Inferior parietal cortex (tissue), 1 donor: ENCODE measurements at regions not wholly inside any gene's neighbourhood (a gene's known extent, or its start where the extent isn't known, plus 50 kb on each side); places are given as distances from the start of the nearest gene placed in this dataset.
A peak's percentile ranks its signal among the peaks of the same experiment; 100 is the strongest.
"Not testable (repeated sequence)": the region's sequence is repeated elsewhere in the genome, so short reads cannot be mapped to it uniquely, and the experiment has no call there.

ENCODE experiments used
- DNase-seq: peaks from one replicate; pipeline ENCODE4 v3.0.0-alpha.2; 2016; ENCODE audit errors: extremely low spot score

DNA sequence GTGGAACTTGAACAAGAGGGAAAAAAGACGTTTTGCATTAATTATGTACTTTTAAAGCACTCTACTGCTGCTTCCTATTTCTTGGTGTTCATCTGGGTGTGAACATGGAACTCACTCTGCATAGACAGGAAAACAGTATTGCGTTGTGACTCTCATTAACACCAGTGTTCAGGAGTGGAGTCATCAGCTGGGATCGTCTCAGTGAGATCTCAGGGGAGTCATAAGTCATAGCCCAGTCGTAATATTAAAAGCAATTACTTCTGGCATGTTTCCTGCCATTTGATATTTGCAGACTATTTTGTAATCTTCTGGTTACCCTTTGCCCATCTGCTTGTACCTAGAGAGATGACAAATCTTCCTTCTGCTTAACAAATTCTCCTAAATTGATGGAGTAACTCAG, 462.0 kb upstream of the ATP11B start:
- DNase-seq = no peak

DNA sequence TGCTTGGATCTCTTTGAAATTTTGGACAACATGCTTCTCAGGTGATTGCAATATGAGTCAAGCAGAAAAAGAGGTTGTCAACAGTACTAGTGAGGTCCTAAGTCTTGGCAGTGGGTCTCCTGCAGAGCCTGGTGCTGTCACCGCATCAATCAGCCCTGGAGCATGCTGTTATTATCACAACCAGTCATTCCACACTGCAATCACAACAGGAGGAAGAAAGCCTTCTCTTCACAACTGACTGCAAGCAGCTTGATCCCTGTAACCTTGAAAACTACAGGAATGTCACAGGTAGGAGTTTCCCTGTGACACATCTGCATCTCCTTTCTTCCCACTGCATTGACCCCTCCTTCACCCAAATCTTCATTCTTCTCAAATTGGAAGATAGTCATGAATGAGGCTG, 451.1 kb upstream of the ATP11B start:
- no peak for DNase-seq

DNA sequence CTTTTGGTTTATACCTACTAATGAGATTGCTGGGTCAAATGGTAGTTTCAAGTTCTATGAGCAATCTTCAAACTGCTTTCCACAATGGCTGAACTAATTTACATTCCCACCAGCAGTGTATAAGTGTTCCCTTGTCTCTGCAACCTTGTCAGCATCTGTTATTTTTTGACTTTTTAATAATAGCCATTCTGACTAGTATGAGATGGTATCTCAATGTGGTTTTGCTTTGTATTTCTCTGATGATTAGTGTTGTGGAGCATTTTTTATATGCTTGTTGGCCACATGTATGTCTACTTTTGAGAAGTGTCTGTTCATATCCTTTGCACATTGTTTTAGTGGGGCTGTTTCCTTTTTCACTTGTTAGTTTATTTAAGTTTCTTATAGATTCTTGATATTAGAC, 449.3 kb upstream of the ATP11B start:
- not testable (repeated sequence) for DNase-seq

DNA sequence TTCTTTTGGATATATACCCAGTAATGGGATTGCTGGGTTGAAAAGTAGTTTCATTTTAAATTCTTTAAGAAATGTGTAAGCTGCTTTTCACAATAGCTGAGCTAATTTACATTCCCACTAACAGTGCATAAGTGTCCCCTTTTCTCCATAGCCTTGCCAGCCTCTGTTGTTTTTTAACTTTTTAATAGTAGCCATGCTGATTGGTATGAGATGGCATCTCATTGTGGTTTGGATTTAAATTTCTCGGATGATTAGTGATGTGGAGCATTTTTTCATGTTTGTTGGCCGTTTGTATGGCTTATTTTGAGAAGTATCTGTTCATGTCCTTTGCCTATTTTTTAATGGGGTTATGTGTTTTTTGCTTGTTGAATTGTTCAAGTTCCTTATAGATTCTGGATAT, 444.3 kb upstream of the ATP11B start:
- DNase-seq = no peak

DNA sequence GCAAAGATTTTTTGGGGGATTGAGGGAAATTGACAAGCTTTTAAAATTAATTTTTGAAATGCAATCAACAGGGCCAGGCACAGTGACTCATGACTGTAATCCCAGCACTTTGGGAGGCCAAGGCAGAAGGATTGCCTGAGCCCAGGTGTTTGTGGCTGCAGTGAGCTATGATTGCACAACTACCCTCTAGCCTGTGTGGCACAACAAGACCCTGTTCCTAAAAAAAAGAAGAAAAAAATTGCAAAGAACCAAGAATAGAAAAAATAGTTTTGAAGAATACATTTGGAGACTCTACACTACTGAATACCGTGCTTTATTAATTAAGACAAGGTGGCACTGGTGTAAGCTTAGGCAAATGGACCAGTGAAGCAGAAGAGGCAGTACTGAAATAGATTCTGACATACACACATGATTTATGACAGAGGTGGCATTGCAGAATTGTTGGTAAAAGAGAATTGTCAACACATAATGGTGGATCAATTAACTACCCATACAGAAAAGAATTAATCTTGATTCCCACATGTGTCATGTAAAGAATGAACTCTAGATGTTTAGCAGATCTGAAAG, 443.3 kb upstream of the ATP11B start:
- DNase-seq = no peak

DNA sequence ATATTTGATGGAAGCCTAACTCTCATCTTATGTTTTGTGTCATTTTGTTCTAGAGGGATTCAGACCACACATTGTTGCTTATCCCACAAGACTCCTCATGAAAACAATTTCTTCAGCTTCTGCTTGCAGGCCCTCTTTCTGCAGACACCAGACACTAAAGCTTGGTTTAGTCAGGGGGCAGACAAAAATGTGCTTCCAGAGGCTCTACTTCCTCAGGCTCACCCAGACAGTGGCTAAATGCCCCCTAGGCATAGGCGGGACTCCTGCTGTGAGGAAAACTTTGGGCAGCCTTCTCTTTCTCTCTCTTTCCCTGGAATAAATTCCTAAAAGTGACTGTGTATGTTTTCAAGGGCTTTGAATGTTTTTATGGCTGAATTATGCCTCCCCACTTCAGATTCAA, 435.4 kb upstream of the ATP11B start:
- no peak for DNase-seq

DNA sequence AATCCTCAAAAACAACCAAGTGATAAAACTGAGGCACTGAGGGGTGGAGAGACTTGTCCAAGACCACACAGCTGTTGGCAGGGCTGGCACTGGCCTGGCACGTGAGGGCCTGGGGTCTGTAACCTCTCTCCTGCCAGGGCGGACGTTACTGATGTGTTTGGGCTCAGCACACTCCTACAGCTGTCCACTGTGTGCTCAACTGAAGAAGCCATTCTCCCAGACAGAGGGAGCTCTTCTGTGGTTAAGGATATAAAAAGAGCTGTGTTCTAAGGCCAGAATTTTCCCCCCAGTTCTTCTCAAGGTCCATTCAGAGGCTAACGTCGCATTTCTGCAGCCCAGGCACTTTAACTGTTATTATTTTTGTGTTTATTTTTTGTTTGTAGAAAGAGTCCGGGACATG, 429.0 kb upstream of the ATP11B start:
- DNase-seq = peak; percentile 66

DNA sequence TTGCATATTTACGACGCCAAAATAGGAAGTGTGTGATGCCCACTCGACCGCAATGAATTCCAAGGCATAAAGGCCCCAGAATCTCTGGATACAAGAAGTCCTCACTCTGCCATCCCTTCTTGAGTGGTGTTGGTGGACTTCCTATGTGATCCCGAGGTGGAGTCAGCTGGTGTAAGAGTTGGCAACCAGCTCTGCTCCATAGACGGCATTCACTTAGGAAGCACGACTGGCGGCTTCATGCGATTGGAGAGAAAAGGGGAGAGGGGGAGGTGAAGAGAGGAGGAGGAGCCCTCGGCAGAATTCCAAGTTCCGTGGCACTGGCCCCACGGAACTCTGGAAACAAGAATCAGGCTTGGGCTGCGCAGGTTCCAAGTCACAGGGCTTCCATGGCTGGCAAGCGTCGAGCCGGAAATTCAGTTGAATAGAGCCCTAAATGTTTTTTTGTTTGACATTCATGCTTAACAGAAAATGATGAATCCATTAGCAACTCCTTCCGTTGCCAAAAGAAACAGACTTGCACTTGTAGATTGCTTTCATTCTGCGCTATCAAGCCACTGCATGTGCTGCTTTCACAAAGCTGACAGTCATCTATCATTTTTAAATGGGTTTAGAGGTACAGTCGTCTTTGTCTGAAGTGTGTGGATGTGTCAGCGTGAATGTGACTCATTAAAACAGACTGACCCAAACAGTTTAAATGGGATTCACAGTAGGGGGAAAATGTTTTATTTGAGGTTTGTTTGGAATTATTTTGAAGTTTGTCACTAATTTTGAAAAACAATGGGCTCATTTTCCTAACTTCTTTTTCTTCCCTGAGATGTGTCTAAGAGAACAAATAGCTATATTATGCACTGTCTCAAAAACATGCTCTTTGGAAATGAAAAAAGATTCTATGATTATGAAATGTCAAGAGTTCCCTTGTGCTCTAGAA, 428.3 kb upstream of the ATP11B start:
- DNase-seq = peak; percentile 77

DNA sequence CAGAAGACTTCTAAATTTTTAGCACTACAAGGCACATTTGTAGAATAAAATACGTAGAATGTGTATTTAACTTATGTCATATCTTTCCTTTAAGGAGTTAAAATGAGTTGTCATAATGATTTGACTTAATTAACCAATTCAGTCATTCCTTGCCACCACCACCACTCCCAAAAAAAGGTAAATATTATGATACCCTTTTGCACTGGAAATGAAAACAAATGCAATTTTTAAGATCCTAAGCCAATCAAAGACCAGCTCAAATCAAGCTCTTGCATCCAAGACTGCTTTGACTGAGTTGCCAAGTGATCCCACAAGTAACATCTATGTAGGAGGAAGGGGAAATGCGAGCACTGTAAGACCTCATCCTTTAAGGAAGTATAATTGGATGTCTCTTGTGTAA, 426.6 kb upstream of the ATP11B start:
- no peak for DNase-seq

DNA sequence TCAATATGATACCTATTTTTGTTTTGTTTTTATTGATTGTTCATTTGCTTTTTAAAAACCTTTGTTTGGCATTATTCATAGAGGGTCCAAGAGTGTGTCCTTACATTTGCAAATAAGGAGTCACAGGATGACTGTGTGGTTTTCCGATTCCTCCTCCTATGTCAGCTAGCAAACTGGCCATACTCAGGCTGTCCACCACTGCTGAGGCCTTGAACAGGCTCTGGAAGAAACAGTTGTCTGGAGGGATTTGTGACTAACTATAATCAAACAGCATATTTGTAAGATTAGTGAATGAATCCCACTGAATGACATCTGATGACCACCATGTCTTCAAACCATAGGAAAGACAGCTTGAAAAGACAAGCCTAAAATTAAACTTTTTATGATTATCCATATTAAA, 423.4 kb upstream of the ATP11B start:
- no peak for DNase-seq

DNA sequence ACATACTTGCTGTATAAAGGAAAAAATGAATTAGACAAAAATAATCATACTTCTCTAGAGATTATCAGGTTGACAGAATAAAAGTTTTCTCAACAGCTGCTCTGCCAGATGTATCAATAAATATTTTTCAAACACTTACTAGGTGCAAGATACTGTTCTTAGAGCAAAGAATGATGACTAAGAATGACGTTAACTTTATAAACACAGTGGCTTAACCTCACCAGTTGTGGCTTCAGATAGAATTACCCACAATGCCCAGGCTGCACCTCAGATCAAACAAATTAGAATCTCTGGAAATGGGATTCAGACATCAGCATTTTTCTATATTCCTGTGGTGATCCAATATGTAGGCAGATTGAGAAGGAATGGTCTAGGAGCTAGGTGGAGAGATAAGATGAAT, 422.4 kb upstream of the ATP11B start:
- no peak for DNase-seq

DNA sequence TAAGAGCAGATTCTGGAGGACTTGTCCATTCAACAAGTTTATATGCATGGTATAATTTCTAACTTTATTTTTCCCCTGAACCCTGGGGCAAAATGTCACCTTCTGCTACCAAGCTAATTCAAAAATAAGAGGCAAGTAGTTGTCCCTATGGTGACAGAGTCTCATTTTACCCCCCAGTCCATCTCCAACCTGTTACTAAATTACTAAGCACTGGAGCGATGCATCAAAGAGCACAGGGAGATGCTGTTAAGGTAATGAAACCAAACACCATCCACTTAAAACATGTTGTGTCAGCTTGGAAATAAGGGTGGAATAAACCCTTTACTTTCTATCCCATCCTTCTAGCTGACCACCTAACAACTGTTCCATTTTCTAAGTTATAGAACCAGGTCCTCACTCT, 417.4 kb upstream of the ATP11B start:
- no peak for DNase-seq

DNA sequence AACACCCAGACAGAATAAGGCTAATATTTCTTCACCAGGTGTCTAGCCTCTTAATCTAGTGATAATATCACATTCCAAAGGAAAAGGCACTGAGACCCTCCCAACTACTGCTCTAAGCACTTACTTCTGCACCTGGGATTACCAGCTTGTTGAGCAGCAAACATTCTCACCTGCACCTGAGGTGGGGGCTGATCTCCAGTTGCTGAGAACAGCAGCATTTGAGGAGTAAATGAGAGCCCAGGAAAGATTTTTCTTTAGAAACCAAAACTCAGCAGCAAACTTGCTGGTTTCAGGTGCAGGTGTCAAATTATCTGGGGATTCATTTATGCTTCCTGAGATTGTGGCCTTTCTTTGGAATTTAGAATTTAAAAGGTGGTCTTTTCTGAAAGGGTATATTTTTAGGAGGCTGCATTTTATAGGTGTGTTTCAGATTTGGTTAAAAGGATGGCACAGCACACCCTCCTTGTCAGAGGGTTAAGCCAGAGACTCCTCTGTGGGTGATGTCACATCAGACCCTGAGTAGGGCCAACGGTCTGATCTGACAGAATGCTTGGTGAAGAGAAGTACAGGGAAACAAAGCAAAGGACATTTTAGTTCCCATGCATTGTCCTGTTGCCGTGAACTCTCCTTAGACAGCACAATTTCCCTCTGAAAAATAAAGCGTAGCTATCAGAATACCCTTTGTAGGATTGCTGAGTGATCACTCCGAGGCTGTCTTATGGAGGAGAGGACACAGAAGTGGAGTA, 411.0 kb upstream of the ATP11B start:
- no peak for DNase-seq

DNA sequence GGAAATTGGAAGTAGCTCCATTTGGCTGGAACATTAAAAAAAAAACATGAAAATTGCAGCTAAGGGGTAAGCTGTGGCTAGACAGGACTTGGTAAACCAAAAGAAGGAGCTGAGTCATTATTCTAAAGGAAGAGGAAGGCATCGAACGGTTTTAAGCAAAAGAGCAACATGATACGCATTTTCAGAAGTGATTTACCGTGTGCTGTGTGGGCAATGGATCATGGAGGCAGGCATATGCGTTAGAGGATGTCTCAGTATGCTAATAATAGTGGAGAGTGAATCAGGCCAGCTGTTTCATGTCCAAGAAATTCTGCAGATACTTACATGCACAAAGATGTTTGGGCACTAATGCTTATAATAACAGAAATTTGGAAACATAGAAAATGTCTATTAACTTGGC, 409.1 kb upstream of the ATP11B start:
- peak; percentile 13 for DNase-seq

DNA sequence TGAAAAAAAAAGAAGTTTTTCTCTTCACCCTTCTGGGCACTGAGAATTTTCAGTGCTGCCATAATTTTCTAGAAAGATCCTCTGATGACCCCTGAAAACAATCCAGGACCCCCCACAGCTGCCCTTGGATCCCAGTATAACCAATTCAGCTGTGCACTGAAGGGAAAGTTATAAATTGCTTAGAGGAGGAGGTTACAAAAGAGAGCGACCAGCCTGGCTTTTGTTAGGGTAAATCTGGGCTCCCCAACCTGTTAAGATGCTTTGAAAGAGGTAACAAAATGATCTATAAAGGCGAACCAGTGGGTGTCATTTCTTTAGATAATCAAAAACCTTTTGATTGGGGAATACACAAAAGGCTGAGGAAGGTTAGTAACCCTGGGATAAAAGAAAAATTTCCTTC, 407.9 kb upstream of the ATP11B start:
- no peak for DNase-seq

DNA sequence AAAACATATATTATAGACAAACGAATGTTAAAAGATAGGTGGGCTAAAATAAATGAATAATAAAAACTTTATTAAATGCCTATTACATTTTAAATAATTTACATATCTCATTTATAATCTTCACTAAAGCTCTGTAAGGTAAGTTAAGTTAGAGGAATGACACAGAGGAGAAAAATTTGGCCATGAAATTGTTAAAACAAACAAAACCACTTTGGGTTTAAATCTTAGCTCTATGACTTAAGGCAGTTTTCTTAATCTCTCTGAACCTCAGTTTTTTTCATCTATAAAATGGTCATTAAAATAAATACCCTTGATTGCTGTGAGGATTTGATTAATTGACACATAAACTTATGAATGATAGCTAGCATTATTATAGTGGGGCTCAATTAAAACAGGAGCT, 404.8 kb upstream of the ATP11B start:
- no peak for DNase-seq

DNA sequence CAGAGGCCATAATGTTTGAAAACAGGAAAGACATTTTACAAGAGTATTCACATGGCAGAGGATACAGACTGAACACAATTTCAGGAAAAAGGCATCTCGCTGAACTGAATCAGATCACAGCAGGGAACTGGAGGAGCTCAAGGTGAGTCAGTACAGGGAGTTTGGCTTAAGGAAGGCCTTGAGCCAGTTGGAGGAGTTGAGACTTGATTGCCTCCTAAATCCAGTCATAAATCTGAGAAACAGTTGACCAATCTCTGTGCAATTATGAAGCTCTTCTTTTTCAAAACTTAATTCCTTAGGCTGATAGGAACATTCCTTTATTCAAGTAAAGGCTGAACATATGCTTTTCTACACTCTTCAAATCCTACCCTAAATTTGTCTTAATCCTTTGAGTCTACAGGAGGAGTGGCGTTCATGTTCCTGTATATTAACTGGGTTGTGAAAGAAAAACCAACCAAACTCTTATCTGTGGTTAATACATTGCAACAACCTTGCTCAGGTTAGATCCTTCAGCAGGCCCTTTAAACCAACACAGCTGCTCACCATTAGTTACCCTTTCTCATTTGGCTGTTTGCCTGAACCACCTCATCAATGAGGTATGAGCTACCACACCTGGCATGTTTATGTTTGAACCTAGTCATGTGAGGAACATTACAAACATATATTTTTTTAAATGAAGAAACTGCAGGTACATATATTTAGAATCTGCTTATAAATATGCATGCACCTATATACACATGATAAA, 404.1 kb upstream of the ATP11B start:
- DNase-seq = no peak

DNA sequence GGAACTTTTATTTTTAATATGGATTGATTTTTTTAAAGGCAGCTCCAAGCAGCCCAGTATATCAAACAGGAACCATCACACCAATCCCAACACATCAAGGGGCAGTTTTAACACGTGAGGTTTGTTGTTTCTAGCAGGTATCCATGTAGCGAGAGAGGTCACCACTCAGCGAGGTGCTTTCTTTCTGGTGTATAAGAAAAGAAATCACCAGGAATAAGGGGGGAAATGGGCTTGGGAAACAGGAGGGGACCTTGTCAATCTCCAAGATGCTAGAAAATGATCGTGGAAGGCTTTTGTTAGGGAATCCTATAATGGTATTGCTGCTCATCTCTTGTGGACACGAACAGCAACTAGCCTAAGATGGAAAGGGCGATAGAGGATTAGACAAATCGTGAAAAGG, 402.9 kb upstream of the ATP11B start:
- no peak for DNase-seq

DNA sequence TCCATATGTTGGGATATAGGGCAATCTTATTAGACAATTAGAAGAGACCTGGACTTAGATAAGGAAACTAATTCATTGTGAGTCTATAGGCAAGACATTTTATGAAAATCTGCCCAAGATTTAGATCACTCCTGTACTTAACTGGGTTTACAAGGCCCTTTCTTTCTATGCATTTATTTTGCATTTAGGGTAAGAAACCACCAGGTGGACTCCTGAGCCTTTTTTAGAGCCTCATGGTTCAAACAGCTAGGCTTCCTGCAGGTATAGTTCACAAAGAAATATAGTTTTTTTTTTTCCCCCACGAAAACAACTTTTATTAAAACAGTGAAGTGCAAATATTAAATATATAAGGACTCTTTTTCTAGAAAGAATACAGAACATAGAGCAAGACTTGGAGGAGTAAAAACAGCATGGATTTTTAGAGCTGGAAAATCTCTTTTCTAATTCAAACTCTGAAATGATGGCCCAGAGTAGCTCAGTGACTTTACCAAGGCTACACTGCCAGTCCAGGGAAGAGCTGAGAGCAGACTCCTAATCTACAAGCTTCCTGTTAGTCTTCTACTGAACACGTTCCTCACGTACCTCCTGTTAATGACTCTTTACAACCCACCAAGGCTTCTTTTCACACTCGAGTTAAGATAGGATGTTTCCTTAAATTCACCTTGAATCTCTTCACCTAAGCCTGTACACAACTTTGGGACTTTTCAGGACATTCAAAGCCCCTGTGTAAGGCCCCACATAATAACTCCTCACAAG, 400.9 kb upstream of the ATP11B start:
- DNase-seq = no peak

DNA sequence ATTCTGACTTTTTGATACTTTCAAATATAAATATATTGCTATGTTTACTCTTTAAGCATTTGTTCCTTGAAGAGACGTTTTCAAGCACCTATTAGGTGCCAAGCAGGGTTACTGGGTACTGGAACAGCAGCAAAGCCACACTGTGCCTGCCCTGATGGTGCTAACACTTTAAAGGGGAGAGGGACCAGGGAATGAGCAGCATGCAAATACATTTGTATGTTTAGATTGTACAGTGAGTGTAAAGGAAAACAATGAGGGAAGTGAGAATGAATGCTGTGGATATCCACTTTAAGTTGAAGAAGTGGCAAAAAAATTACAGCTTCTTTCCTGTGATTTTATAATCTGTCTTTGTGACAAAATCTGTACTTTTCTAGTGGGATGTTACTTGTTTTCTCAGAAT, 400.2 kb upstream of the ATP11B start:
- DNase-seq = no peak

DNA sequence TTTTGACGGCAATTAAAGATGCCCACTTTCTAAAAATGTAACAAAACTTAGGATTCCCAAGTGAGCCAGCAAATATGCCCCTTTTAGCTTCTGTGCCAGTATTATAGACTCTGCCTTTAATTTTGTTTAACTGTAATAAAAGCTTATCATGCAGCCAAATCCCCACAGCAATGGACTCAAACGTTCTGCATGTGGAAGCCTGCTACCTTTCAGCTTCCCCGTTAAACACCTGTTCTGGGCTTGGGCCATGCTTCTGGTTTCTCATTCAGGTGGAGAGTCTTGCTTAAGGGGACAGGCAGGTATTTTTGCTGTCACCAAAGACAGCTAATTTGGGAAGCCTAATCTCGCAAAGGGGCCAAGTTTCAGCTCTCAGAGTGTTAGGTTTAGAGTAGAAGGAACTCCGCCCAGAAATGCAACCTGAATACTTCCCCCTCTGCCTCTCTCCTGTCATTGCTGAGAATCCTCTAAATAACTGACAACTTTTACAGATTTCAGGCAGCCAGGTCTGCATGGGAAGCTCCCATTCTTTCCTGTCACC, 399.4 kb upstream of the ATP11B start:
- DNase-seq = no peak
